ENCODE measurements at regions not wholly inside any gene's neighbourhood (a gene's known extent, or its start where the extent isn't known, plus 50 kb on each side); places are given as distances from the start of the nearest gene placed in this dataset.

- Mint-ChIP-seq H3K36me3 (peaks cover 8% of the 10 kb centered on the region), H3K4me3 (no peak overlapping the region), H3K27me3 (ENCODE audit: low read depth) (peaks cover 65% of the 10 kb centered on the region), H3K27ac (no peak overlapping the region), H3K4me1 (peaks cover 18% of the 10 kb centered on the region), H3K9me3 (peaks cover 8% of the 10 kb centered on the region)
- ATAC-seq (no peak), DNase-seq (ENCODE audit: low spot score) (no peak)
- TF ChIP-seq USF2 (CRISPR knock-in tag; IDR thresholded peaks at IDR 0.05) (0 out of 2 replicates have a peak, but pooled peaks have one; percentile 28), JAZF1 (CRISPR knock-in tag; IDR thresholded peaks at IDR 0.05) (no peak)
- CTCF ChIA-PET: interaction anchor here (0.8 to 2.3 kb wide), 3 partner anchors 17 to 42 kb away, joined by 3 to 10 read pairs (median 6); no protein-coding TSS in a partner anchor
- POLR2A ChIA-PET: no interaction called here
Observed at GRCh38 chr1:18539171-18539570, 58.4 kb downstream of the KLHDC7A start.

GRCh38 chr1:18540136-18540765, 59.5 kb downstream of the KLHDC7A start:
- Mint-ChIP-seq H3K27me3 (ENCODE audit: low read depth) (peaks cover 62% of the 10 kb centered on the region), H3K4me1 (peaks cover 18% of the 10 kb centered on the region), H3K4me3 (no peak overlapping the region), H3K36me3 (peaks cover 8% of the 10 kb centered on the region), H3K9me3 (peaks cover 8% of the 10 kb centered on the region), H3K27ac (no peak overlapping the region)
- CTCF ChIA-PET: no interaction called here
- DNase-seq (ENCODE audit: low spot score) (no peak), ATAC-seq (no peak)
- TF ChIP-seq ZNF396 (CRISPR knock-in tag; IDR thresholded peaks at IDR 0.05; ENCODE audit: borderline replicate concordance) (no peak), ZNF425 (CRISPR knock-in tag; conservative IDR thresholded peaks at IDR 0.05) (no peak), ELF4 (CRISPR knock-in tag; IDR thresholded peaks at IDR 0.05; ENCODE audit: low read depth) (no peak), PREB (CRISPR knock-in tag; IDR thresholded peaks at IDR 0.05; ENCODE audit: borderline replicate concordance) (no peak), FOXP1 (CRISPR knock-in tag; IDR thresholded peaks at IDR 0.05; ENCODE audit: borderline replicate concordance) (no peak), NR2C2 (CRISPR knock-in tag; IDR thresholded peaks at IDR 0.05) (no peak), USF1 (CRISPR knock-in tag; IDR thresholded peaks at IDR 0.05) (no peak)
- POLR2A ChIA-PET: no interaction called here

GRCh38 chr1:18541046-18541795, 60.5 kb downstream of the KLHDC7A start:
- Mint-ChIP-seq H3K27ac (no peak overlapping the region), H3K4me3 (no peak overlapping the region), H3K4me1 (peaks cover 23% of the 10 kb centered on the region), H3K27me3 (ENCODE audit: low read depth) (peaks cover 58% of the 10 kb centered on the region), H3K36me3 (peaks cover 8% of the 10 kb centered on the region), H3K9me3 (peaks cover 8% of the 10 kb centered on the region)
- ATAC-seq: no peak
- ChIA-PET POLR2A (no interaction called here), CTCF (interaction anchor here (0.8 kb wide), 1 partner anchor 40 kb away, joined by 4 read pairs; no protein-coding TSS in a partner anchor)
- TF ChIP-seq STAT6 (CRISPR knock-in tag; conservative IDR thresholded peaks at IDR 0.05; ENCODE audit: low read depth) (no peak), TEAD4 (CRISPR knock-in tag; IDR thresholded peaks at IDR 0.05) (no peak), ZNF281 (CRISPR knock-in tag; IDR thresholded peaks at IDR 0.05) (no peak), FOXP1 (CRISPR knock-in tag; IDR thresholded peaks at IDR 0.05; ENCODE audit: borderline replicate concordance) (no peak), NR1H2 (CRISPR knock-in tag; IDR thresholded peaks at IDR 0.05) (no peak), E2F1 (CRISPR knock-in tag; IDR thresholded peaks at IDR 0.05) (no peak)
- DNase-seq (ENCODE audit: low spot score): no peak

Data from WTC11 (cell line).